Heart left ventricle (tissue), 16 donors: ENCODE measurements at regions not wholly inside any gene's neighbourhood (a gene's known extent, or its start where the extent isn't known, plus 50 kb on each side); places are given as distances from the start of the nearest gene placed in this dataset.

Source experiments
- ATAC-seq, 4 donors: fragments of 200-7000 bp; cut with Tn5 transposase; one replicate each; pipeline ENCODE4 v1.9.1; 2020 to 2022; ENCODE audit warnings: moderate library complexity in 4 of 4, mild to moderate bottlenecking in 3 of 4, moderate number of reproducible peaks in 1 of 4
- DNase-seq, 5 donors: peaks; one replicate each; pipeline ENCODE4 v3.0.0-alpha.2; 2020
- H3K27ac ChIP-seq, 12 donors: fragments of 200-600 bp; sonication (generic) in 4 of 12; one replicate each; pipeline versions ENCODE4 v1.5.0 to v1.8.0; 2016 to 2022; ENCODE audit warnings: mild to moderate bottlenecking in 2 of 12
- H3K27me3 ChIP-seq, 9 donors: fragments of 200-600 bp; sonication (generic) in 2 of 9; one replicate each; pipeline versions ENCODE4 v1.5.1 to v1.8.0; 2016 to 2022; ENCODE audit warnings: mild to moderate bottlenecking in 3 of 9
- H3K36me3 ChIP-seq, 9 donors: fragments of 200-600 bp; sonication (generic) in 2 of 9; one replicate each; pipeline versions ENCODE4 v1.5.0 to v1.8.0; 2018 to 2022; ENCODE audit warnings: mild to moderate bottlenecking in 2 of 9
- H3K4me1 ChIP-seq, 12 donors: fragments of 200-600 bp; sonication (generic) in 4 of 12; one replicate each; pipeline versions ENCODE4 v1.5.0 to v1.8.0; 2016 to 2022; ENCODE audit warnings: mild to moderate bottlenecking in 3 of 12
- H3K4me3 ChIP-seq, 12 donors: fragments of 200-600 bp; sonication (generic) in 4 of 12; one replicate each; pipeline versions ENCODE4 v1.5.0 to v1.8.0; 2017 to 2022; ENCODE audit warnings: mild to moderate bottlenecking in 9 of 12, moderate library complexity in 4 of 12
- H3K9me3 ChIP-seq, 12 donors: fragments of 200-600 bp; sonication (generic) in 4 of 12; one replicate each; pipeline versions ENCODE4 v1.5.0 to v1.8.0; 2016 to 2022; ENCODE audit warnings: mild to moderate bottlenecking in 1 of 12
- POLR2A ChIP-seq, 2 donors: fragments of 450-650 bp; IDR thresholded peaks; one replicate each; pipeline ENCODE4 v1.6.1; 2017; ENCODE audit warnings: antibody characterized with exemption in 2 of 2, mild to moderate bottlenecking in 2 of 2, moderate library complexity in 2 of 2
- WGBS, 4 donors: extraction: QIAGEN DNeasy Blood & Tissue Kit in 2 of 4; methylation state at CpG; one replicate each; pipeline versions ENCODE4 v1.1.5 to v1.1.7; 2013 to 2018; 5-methylcytosine and 5-hydroxymethylcytosine counted together
- intact Hi-C, 10 donors: fragments of 100-400 bp; cut with DNase I; formaldehyde crosslinking; loops; one replicate each; pipeline versions ENCODE4 v1.11.1 to v1.14.2; 2022
- TF ChIP-seq, protein P1 (sequence below), 12 donors: fragments of 200-600 bp; sonication (generic) in 4 of 12; IDR thresholded peaks; one replicate each; pipeline versions ENCODE4 v1.5.0 to v1.8.0; 2018 to 2022; ENCODE audit warnings: antibody characterized with exemption in 12 of 12, mild to moderate bottlenecking in 5 of 12
- donor health status: ischemic (EF 13 %, LVEDD 7.1; RV severe dilation, severe dysfunction).
- donor health status: healthy with polysubstance abuse.
- donor health status: DM: no; HTN: yes; CAD: no.
- donor health status: DM: no; HTN: no; CAD: no.
- donor health status: ischemic (EF 25% LVEDD 6.9; RV normal size, moderate dysfunction).
- donor health status: ischemic (EF 25% LVEDD 5.7; RV mildly dilated, moderate dysfunction).
- donor health status: healthy.
- donor health status: DM: yes; HTN: yes; CAD: no.
- donor health status: ischemic (EF 35%, LVEDD 5.7; RV mildly dilated, moderate dysfunction).
- donor health status: nonischemic (EF 11% LVEDD 7.7; RV severe dilation, severe dysfunction).
- donor health status: DM: yes; HTN: yes; CAD: no.
- donor health status: PGD.
- donor health status: ischemic (EF 29% LVEDD 5.4; RV normal size, mild dysfunction).
- donor health status: nonischemic (EF 23%, LVEDD 6.1; RV moderate dilation, normal function).

DNA sequence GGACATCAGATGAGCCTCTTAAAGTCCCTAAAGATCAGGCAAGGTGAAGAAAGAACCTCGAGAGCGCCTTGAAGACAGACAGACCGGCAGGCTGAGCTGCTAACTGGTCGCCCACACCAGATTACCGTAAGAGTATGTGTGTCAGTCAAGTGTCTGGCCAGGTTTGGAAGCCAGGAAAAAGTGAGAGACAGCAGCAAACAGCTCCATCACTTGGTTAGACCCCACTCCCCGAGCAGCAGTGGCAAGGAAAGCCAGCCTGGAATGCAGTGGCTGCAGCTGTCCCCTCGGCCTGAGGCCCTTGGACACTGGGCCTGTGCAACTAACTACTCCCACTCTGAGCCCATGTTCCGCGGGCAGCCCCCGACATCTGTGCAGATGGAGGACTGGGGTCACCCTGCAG is 214.1 kb downstream of the DIRAS2 start:
- WGBS, 4 donors: 79 to 83% (median 81%) methylated on average over 9 to 10 of the region's 10 CpGs

DNA sequence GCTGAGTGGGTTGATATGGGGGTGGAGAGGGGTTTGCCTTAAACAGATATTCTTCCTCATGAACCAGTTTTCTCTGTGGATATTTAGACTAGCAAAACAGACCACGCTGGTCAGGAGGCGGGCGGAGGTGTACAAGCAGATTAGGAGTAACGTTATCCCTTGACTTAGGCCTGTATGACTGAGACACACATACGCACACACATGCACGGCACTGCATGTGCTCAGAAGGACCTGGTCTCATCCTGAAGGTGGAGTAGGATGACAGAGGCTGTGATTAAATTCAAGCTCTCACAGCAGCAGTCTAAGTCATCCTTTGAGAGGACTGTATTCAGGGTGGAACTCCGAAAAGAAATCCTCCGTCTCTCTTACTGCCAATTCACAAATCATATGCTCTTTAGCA is 209.7 kb downstream of the DIRAS2 start:
- Histone ChIP-seq H3K27me3 (peaks cover 0 to 21% (median 0%) of the 10 kb centered on the region in 9 donors), H3K9me3 (no peaks in the 10 kb centered on the region), H3K27ac (no peak overlapping the region), H3K4me3 (no peak overlapping the region), H3K36me3 (no peaks in the 10 kb centered on the region), H3K4me1 (no peaks in the 10 kb centered on the region)
- no peak for TF ChIP-seq POLR2A (IDR thresholded peaks at IDR 0.05)
- TF ChIP-seq, protein P1, sequence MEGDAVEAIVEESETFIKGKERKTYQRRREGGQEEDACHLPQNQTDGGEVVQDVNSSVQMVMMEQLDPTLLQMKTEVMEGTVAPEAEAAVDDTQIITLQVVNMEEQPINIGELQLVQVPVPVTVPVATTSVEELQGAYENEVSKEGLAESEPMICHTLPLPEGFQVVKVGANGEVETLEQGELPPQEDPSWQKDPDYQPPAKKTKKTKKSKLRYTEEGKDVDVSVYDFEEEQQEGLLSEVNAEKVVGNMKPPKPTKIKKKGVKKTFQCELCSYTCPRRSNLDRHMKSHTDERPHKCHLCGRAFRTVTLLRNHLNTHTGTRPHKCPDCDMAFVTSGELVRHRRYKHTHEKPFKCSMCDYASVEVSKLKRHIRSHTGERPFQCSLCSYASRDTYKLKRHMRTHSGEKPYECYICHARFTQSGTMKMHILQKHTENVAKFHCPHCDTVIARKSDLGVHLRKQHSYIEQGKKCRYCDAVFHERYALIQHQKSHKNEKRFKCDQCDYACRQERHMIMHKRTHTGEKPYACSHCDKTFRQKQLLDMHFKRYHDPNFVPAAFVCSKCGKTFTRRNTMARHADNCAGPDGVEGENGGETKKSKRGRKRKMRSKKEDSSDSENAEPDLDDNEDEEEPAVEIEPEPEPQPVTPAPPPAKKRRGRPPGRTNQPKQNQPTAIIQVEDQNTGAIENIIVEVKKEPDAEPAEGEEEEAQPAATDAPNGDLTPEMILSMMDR (IDR thresholded peaks at IDR 0.05): no peak
- DNase-seq: no peak
- no peak for ATAC-seq
- intact Hi-C loops: no loop called here
- 68 to 80% (median 71%) methylated on average over 8 of the region's 8 CpGs for WGBS, 4 donors

More for the DNA sequence above, 214.1 kb downstream of the DIRAS2 start:
- intact Hi-C loops: no loop called here
- no peaks in the 10 kb centered on the region for H3K36me3 ChIP-seq
- no peak overlapping the region for H3K27ac ChIP-seq
- H3K9me3 ChIP-seq: no peaks in the 10 kb centered on the region
- H3K4me1 ChIP-seq: no peaks in the 10 kb centered on the region
- TF ChIP-seq POLR2A (IDR thresholded peaks at IDR 0.05): no peak
- TF ChIP-seq, protein P1 (IDR thresholded peaks at IDR 0.05): no peak
- peaks cover 0 to 6% (median 0%) of the 10 kb centered on the region in 9 donors for H3K27me3 ChIP-seq
- DNase-seq (no peak), ATAC-seq (no peak)
- H3K4me3 ChIP-seq: no peak overlapping the region

DNA sequence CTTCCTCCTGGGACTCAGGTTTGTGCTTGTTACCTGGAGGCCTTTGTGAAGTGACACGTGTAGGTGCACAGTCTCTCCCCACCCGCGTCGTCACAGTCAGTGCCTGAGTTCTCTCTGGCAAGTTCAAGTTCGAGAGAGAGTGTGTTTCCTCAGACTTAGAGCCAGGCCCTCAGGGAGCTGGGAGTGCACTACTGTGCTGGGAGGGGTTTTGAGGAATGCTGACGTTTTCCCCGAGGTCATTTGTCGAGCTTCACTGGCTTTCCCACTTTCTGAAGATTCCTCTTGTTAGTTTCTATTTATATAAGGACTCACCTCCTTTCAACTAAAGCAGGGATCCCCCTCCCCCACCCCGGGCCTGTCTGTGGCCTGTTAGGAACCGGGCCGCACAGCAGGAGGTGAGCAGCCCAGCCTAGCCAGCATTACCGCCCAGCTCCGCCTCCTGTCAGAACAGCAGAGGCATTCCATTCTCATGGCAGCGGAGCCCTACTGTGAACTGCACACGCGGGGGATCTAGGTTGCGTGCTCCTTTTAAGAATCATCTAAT is 209.2 kb downstream of the DIRAS2 start:
- WGBS, 4 donors: 11 to 19% (median 18%) methylated on average over 14 to 17 of the region's 17 CpGs
- intact Hi-C loops: no loop called here
- no peaks in the 10 kb centered on the region for H3K36me3 ChIP-seq
- H3K27ac ChIP-seq: no peak overlapping the region
- H3K4me3 ChIP-seq: no peak overlapping the region
- TF ChIP-seq, protein P1 (IDR thresholded peaks at IDR 0.05): no peak
- no peak for TF ChIP-seq POLR2A (IDR thresholded peaks at IDR 0.05)
- DNase-seq: no peak
- peaks cover 0 to 2% (median 0%) of the 10 kb centered on the region in 12 donors for H3K9me3 ChIP-seq
- H3K27me3 ChIP-seq: peaks cover 0 to 21% (median 0%) of the 10 kb centered on the region in 9 donors
- no peak for ATAC-seq
- no peaks in the 10 kb centered on the region for H3K4me1 ChIP-seq

DNA sequence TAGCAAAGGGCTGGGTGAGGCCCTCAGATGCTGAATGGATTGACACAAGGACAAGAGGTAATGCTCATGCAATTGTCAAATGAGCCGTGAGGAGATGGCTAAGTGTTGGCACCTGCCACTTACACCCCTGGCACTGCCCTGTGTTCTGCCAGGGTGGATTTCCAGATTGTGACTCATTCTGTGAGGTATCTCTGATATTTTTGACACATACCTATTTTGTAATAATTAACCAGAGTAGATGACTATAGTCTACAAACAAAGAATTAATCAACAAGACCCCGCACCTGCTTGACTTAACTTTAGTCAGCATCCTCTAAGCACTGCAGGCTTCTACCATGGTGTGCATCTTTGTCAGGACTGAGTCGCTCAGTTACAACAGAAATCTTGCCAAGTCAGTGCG is 200.8 kb downstream of the DIRAS2 start:
- DNase-seq: no peak
- 60 to 63% (median 62%) methylated on average over 4 of the region's 4 CpGs for WGBS, 4 donors

More for the DNA sequence above, 200.8 kb downstream of the DIRAS2 start:
- Histone ChIP-seq H3K27me3 (peaks cover 0 to 4% (median 0%) of the 10 kb centered on the region in 9 donors), H3K4me1 (no peaks in the 10 kb centered on the region), H3K36me3 (no peaks in the 10 kb centered on the region), H3K4me3 (no peak overlapping the region), H3K27ac (no peak overlapping the region), H3K9me3 (peaks cover 0 to 12% (median 6%) of the 10 kb centered on the region in 12 donors)
- no peak for TF ChIP-seq POLR2A (IDR thresholded peaks at IDR 0.05)
- TF ChIP-seq, protein P1 (IDR thresholded peaks at IDR 0.05): no peak
- intact Hi-C loops: no loop called here
- no peak for ATAC-seq
